WTC11 (cell line): ENCODE measurements at regions not wholly inside any gene's neighbourhood (a gene's known extent, or its start where the extent isn't known, plus 50 kb on each side); places are given as distances from the start of the nearest gene placed in this dataset.

ENCODE experiments used
- ATAC-seq: fragments of 200-7000 bp; cut with Tn5 transposase; 2 replicates; pipeline ENCODE4 v1.10.0; 2021; ENCODE audit warnings: mild to moderate bottlenecking, moderate library complexity
- CTCF ChIA-PET: fragments of 300-600 bp; sonication (Branson Sonifier 250); formaldehyde crosslinking; loops from one replicate; lab custom pipeline; 2021; ENCODE audit warnings: antibody characterized with exemption; lab: Charles Lee
- POLR2A ChIA-PET: fragments of 350-600 bp; sonication (Branson Sonifier 250); formaldehyde crosslinking; loops from one replicate; lab custom pipeline; 2021; ENCODE audit warnings: antibody characterized with exemption; lab: Charles Lee
- DNase-seq: peaks from one replicate; pipeline ENCODE4 v3.0.0; 2021; ENCODE audit warnings: low spot score
- H3K27ac Mint-ChIP-seq: 2 replicates; pipeline ENCODE4 v1.8.0; 2021; ENCODE audit warnings: mixed read lengths
- H3K27me3 Mint-ChIP-seq: 2 replicates; pipeline ENCODE4 v1.8.0; 2021; ENCODE audit warnings: low read depth, mild to moderate bottlenecking, moderate library complexity, mixed read lengths
- H3K36me3 Mint-ChIP-seq: 2 replicates; pipeline ENCODE4 v1.8.0; 2021; ENCODE audit warnings: mixed read lengths
- H3K4me1 Mint-ChIP-seq: 2 replicates; pipeline ENCODE4 v1.8.0; 2022; ENCODE audit warnings: mixed read lengths
- H3K4me3 Mint-ChIP-seq: 2 replicates; pipeline ENCODE4 v1.8.0; 2021; ENCODE audit warnings: mild to moderate bottlenecking, moderate library complexity, mixed read lengths
- H3K9me3 Mint-ChIP-seq: 2 replicates; pipeline ENCODE4 v1.8.0; 2021; ENCODE audit warnings: mixed read lengths
- AFF4 ChIP-seq: sonication (generic); formaldehyde crosslinking; IDR thresholded peaks from 2 replicates; pipeline ENCODE4 v1.8.1; 2023; ENCODE audit warnings: mild to moderate bottlenecking, missing genetic modification reagents, borderline replicate concordance
- ATF3 ChIP-seq: sonication (generic); formaldehyde crosslinking; conservative IDR thresholded peaks from 2 replicates; pipeline ENCODE4 v1.8.1; 2022; ENCODE audit warnings: mild to moderate bottlenecking, missing genetic modification reagents
- CBFB ChIP-seq: sonication (generic); formaldehyde crosslinking; IDR thresholded peaks from 2 replicates; pipeline ENCODE4 v1.8.1; 2022; ENCODE audit warnings: mild to moderate bottlenecking, low read depth, missing genetic modification reagents
- FOXP1 ChIP-seq: sonication (generic); formaldehyde crosslinking; IDR thresholded peaks from 2 replicates; pipeline ENCODE4 v1.8.0; 2022; ENCODE audit warnings: missing genetic modification reagents, mild to moderate bottlenecking, moderate library complexity, borderline replicate concordance
- FOXP4 ChIP-seq: sonication (generic); formaldehyde crosslinking; IDR thresholded peaks from 2 replicates; pipeline ENCODE4 v1.8.0; 2022; ENCODE audit warnings: mild to moderate bottlenecking, missing genetic modification reagents
- GABPB1 ChIP-seq: sonication (generic); formaldehyde crosslinking; IDR thresholded peaks from 2 replicates; pipeline ENCODE4 v1.8.1; 2023; ENCODE audit warnings: mild to moderate bottlenecking, missing genetic modification reagents
- HMGA2 ChIP-seq: fragments of 250-450 bp; sonication (Bioruptor Pico); IDR thresholded peaks from 2 replicates; pipeline ENCODE4 v1.4.0; 2021; ENCODE audit warnings: mild to moderate bottlenecking, moderate library complexity
- IRF2 ChIP-seq: sonication (generic); formaldehyde crosslinking; IDR thresholded peaks from 2 replicates; pipeline ENCODE4 v1.8.0; 2022; ENCODE audit warnings: low read depth, missing genetic modification reagents, borderline replicate concordance
- JAZF1 ChIP-seq: fragments of 250-450 bp; sonication (Bioruptor Pico); IDR thresholded peaks from 2 replicates; pipeline ENCODE4 v1.9.0; 2021; ENCODE audit warnings: moderate library complexity, mild to moderate bottlenecking, inconsistent platforms
- MAX ChIP-seq: sonication (generic); formaldehyde crosslinking; IDR thresholded peaks from 2 replicates; pipeline ENCODE4 v1.8.0; 2022; ENCODE audit warnings: mild to moderate bottlenecking, missing genetic modification reagents
- NFE2L1 ChIP-seq: sonication (generic); formaldehyde crosslinking; IDR thresholded peaks from 2 replicates; pipeline ENCODE4 v1.8.1; 2023; ENCODE audit warnings: missing genetic modification reagents
- NFYB ChIP-seq: sonication (generic); formaldehyde crosslinking; conservative IDR thresholded peaks from 2 replicates; pipeline ENCODE4 v1.8.0; 2022; ENCODE audit warnings: low read depth, missing genetic modification reagents
- PRDM15 ChIP-seq: sonication (generic); formaldehyde crosslinking; IDR thresholded peaks from 2 replicates; pipeline ENCODE4 v1.8.0; 2022; ENCODE audit warnings: missing genetic modification reagents
- STAT6 ChIP-seq: sonication (generic); formaldehyde crosslinking; conservative IDR thresholded peaks from 2 replicates; pipeline ENCODE4 v1.8.1; 2023; ENCODE audit warnings: mild to moderate bottlenecking, low read depth, missing genetic modification reagents, moderate library complexity
- TP53 ChIP-seq: sonication (generic); formaldehyde crosslinking; IDR thresholded peaks from 2 replicates; pipeline ENCODE4 v1.8.1; 2023; ENCODE audit warnings: mild to moderate bottlenecking, missing genetic modification reagents
- ZNF121 ChIP-seq: sonication (generic); formaldehyde crosslinking; IDR thresholded peaks from 2 replicates; pipeline ENCODE4 v1.8.0; 2023; ENCODE audit warnings: missing genetic modification reagents

DNA sequence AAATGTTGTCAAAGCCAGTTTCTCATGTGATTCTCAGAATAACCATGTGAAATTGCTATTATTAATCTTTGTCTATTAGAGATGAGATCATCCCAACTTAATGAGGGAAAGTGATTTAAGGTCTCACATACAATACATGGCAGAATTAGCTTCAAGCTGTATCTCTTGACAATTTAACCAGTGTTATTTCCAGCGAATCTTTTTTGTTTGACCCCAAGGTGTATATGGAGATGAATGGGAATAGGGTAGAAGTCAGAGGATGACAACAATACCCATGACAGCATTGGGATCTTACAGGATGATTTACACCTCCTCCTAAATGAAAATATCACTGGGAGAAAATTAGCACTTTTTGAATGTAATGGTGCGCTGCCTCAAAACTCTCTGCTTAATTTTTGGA, 290.8 kb upstream of the LUZP2 start (continued):
- no peak for TF ChIP-seq PRDM15 (CRISPR knock-in tag)
- no peak for TF ChIP-seq ZNF121
- no peak for TF ChIP-seq JAZF1
- TF ChIP-seq STAT6 (CRISPR knock-in tag) = no peak
- TF ChIP-seq NFE2L1 (CRISPR knock-in tag) = no peak
- no peak for TF ChIP-seq HMGA2 (CRISPR knock-in tag)
- TF ChIP-seq AFF4 = no peak
- no peak for TF ChIP-seq TP53 (CRISPR knock-in tag)
- TF ChIP-seq, all 79 proteins: peak for 0

DNA sequence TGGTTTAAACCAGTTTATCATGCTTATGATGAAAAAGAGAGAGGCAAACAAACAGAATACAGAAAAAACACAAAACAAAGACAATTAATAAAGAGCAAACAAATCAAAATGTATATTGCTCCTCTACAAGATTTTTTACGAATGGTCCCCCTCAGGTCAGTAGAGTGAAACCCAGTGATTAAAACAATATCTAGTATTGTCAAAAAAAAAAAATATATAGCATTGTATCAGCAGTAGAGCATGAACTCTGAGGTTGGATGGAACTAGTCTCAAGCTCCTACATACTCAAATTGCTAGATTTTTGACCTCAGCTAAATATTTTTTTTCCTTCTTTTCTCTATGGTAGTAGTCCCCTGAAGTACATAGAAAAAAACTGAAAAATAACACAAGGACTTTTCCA, 290.3 kb upstream of the LUZP2 start:
- Mint-ChIP-seq H3K36me3 (no peaks in the 10 kb centered on the region), H3K27ac (no peak overlapping the region), H3K4me3 (no peak overlapping the region), H3K27me3 (no peaks in the 10 kb centered on the region), H3K9me3 (no peaks in the 10 kb centered on the region), H3K4me1 (no peaks in the 10 kb centered on the region)
- no peak for ATAC-seq
- POLR2A ChIA-PET = no interaction called here
- CTCF ChIA-PET = no interaction called here
- DNase-seq = no peak
- TF ChIP-seq FOXP4 (CRISPR knock-in tag) (no peak), IRF2 (CRISPR knock-in tag) (no peak), FOXP1 (CRISPR knock-in tag) (no peak), CBFB (CRISPR knock-in tag) (no peak), MAX (CRISPR knock-in tag) (no peak), GABPB1 (CRISPR knock-in tag) (no peak), NFYB (no peak), ATF3 (CRISPR knock-in tag) (no peak)
